ENCODE measurements at regions not wholly inside any gene's neighbourhood (a gene's known extent, or its start where the extent isn't known, plus 50 kb on each side); places are given as distances from the start of the nearest gene placed in this dataset.
A peak's percentile ranks its signal among the peaks of the same experiment; 100 is the strongest.

DNA sequence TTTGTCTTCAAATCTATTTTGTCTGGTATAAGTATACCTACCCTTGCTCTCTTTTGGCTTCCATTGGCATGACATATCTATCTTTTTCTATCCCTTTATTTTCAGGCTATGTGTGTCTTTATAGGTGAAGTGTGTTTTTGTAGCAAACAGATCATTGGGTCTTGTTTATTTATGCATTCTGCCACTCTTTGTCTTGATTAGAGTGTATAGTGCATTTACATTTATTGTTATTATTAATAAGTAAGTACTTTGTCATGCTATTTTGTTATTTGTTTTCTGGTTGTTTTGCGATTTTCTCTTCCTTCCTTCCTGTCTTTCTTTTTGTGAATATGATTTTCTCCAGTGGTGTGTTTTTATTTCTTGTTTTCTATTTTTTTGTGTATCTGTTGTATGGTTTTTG is 188.6 kb downstream of the GLUD2 start:
- no TSS peak for BruUV-seq (replicated peaks)
- FAIRE-seq, result no peak

DNA sequence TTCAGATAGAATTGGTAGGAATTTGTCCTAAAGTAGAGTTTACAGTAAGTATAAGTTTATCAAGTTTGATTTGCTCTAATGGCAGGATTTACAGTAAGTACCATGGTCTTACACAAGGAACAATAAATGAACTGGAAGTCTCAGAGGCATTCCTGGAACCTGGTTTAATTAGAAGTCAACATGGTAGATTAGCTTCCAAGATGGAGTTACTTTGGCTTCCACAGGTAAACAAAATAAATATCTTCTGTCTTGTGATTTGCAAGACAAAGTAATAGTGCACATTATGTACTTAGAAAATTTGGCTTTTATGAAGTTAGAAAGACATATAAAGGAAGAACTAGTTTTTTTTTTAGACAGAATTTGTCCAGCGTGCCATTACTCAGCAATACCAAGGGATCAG is 190.7 kb downstream of the GLUD2 start:
- peaks cover 47% of the 10 kb centered on the region for H3K79me2 ChIP-seq (ENCODE audit: control insufficient read depth, insufficient read depth, low read length)
- ATAC-seq, result no peak
- intact Hi-C loops (cut with micrococcal nuclease), result no loop called here
- TF ChIP-seq PTRF (tag; IDR thresholded peaks at IDR 0.05) (peak; percentile 77), ZNF668 (CRISPR knock-in tag; IDR thresholded peaks at IDR 0.05) (peak; percentile 76; the same call in 1 of the 2 replicates), NR4A1 (CRISPR knock-in tag; IDR thresholded peaks at IDR 0.05) (no peak), NR4A1 (tag; IDR thresholded peaks at IDR 0.05) (0 out of 2 replicates have a peak, but pooled peaks have one; percentile 65), ZNF592 (IDR thresholded peaks at IDR 0.05) (peak; percentile 88), SMAD3 (CRISPR knock-in tag; conservative IDR thresholded peaks at IDR 0.05) (no peak), KLF13 (tag; IDR thresholded peaks at IDR 0.05; ENCODE audit: borderline replicate concordance, low read depth) (no peak)

More for the DNA sequence above, 188.6 kb downstream of the GLUD2 start:
- H3K9ac ChIP-seq (ENCODE audit: insufficient read depth in 1 of 2, low read depth in 2 of 2, low read length in 2 of 2), result no peak overlapping the region
- H4K20me1 ChIP-seq (replicated peaks; ENCODE audit: control insufficient read depth, insufficient read depth, low read length), result peaks cover 7% of the 10 kb centered on the region; the same call in 1 of the 2 replicates
- DNase-seq (ENCODE audit: extremely low read depth in 1 of 4, low spot score in 3 of 4) (no peak), ATAC-seq (no peak)
- no peak overlapping the region for H3K4me2 ChIP-seq (ENCODE audit: insufficient read depth, low read length)
- CTCF ChIA-PET (ENCODE audit: low intra/inter-chr PET ratio), result no interaction called here
- peaks cover 0 to 8% of the 10 kb centered on the region in 2 experiments; a peak in 3 of 5 replicates for H3K4me1 ChIP-seq (replicated peaks in 1 of 2; ENCODE audit: control insufficient read depth in 2 of 2, insufficient read depth in 2 of 2, low read length in 2 of 2)
- no peaks in the 10 kb centered on the region for H3K36me3 ChIP-seq (ENCODE audit: control insufficient read depth, insufficient read depth, low read length)
- POLR2A ChIA-PET, result no interaction called here
- H3K27ac ChIP-seq (ENCODE audit: extremely low read depth, low read depth, low read length), result no peak overlapping the region
- intact Hi-C loops (cut with micrococcal nuclease), result no loop called here
- H2AFZ ChIP-seq (ENCODE audit: low read depth, low read length), result no peak overlapping the region
- no peaks in the 10 kb centered on the region for H3K9me1 ChIP-seq (ENCODE audit: control insufficient read depth, insufficient read depth, low read length)
- H3K27me3 ChIP-seq (ENCODE audit: control insufficient read depth in 2 of 2, insufficient read depth in 2 of 2, low read length in 2 of 2), result no peaks in the 10 kb centered on the region
- 29% methylated on average over 1 of the region's 1 CpG for WGBS (ENCODE audit: insufficient coverage, low coverage, missing lambda C conversion rate)
- TF ChIP-seq ZNF507 (tag; conservative IDR thresholded peaks at IDR 0.05), result peak; percentile 98
- TF ChIP-seq, protein P1, sequence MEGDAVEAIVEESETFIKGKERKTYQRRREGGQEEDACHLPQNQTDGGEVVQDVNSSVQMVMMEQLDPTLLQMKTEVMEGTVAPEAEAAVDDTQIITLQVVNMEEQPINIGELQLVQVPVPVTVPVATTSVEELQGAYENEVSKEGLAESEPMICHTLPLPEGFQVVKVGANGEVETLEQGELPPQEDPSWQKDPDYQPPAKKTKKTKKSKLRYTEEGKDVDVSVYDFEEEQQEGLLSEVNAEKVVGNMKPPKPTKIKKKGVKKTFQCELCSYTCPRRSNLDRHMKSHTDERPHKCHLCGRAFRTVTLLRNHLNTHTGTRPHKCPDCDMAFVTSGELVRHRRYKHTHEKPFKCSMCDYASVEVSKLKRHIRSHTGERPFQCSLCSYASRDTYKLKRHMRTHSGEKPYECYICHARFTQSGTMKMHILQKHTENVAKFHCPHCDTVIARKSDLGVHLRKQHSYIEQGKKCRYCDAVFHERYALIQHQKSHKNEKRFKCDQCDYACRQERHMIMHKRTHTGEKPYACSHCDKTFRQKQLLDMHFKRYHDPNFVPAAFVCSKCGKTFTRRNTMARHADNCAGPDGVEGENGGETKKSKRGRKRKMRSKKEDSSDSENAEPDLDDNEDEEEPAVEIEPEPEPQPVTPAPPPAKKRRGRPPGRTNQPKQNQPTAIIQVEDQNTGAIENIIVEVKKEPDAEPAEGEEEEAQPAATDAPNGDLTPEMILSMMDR (IDR thresholded peaks at IDR 0.05 in 2 of 3, conservative IDR thresholded peaks at IDR 0.05 in 1 of 3; ENCODE audit: insufficient read depth in 2 of 3, low read depth in 1 of 3, low read length in 3 of 3), result no peak
- TF ChIP-seq ZNF354B (CRISPR knock-in tag; IDR thresholded peaks at IDR 0.05), result peak; percentile 74
- in situ Hi-C loops (cut with MboI), result no loop called here
- no peaks in the 10 kb centered on the region for H3K9me3 ChIP-seq (replicated peaks; ENCODE audit: control insufficient read depth, insufficient read depth, low read depth, low read length)
- no peak overlapping the region for H3K4me3 ChIP-seq
- peaks cover 61% of the 10 kb centered on the region for H3K79me2 ChIP-seq (ENCODE audit: control insufficient read depth, insufficient read depth, low read length)

More for the DNA sequence above, 190.7 kb downstream of the GLUD2 start:
- H3K9me1 ChIP-seq (ENCODE audit: control insufficient read depth, insufficient read depth, low read length), result no peaks in the 10 kb centered on the region
- DNase-seq (ENCODE audit: extremely low read depth in 1 of 4, low spot score in 3 of 4), result no peak
- no peak overlapping the region for H3K27ac ChIP-seq (ENCODE audit: extremely low read depth, low read depth, low read length)
- no peaks in the 10 kb centered on the region for H3K27me3 ChIP-seq (ENCODE audit: control insufficient read depth in 2 of 2, insufficient read depth in 2 of 2, low read length in 2 of 2)
- no peak overlapping the region for H3K9ac ChIP-seq (ENCODE audit: insufficient read depth in 1 of 2, low read depth in 2 of 2, low read length in 2 of 2)
- POLR2A ChIA-PET, result no interaction called here
- H4K20me1 ChIP-seq (replicated peaks; ENCODE audit: control insufficient read depth, insufficient read depth, low read length), result 0 out of 2 replicates have a peak, but pooled peaks cover 1% of the 10 kb centered on the region
- in situ Hi-C loops (cut with MboI), result no loop called here
- no TSS peak for BruUV-seq (replicated peaks)
- H2AFZ ChIP-seq (ENCODE audit: low read depth, low read length), result no peak overlapping the region
- H3K4me2 ChIP-seq (ENCODE audit: insufficient read depth, low read length), result no peak overlapping the region
- H3K4me1 ChIP-seq (replicated peaks in 1 of 2; ENCODE audit: control insufficient read depth in 2 of 2, insufficient read depth in 2 of 2, low read length in 2 of 2), result no peaks in the 10 kb centered on the region; a peak in 1 of 5 replicates
- H3K9me3 ChIP-seq (replicated peaks; ENCODE audit: control insufficient read depth, insufficient read depth, low read depth, low read length), result no peaks in the 10 kb centered on the region
- H3K36me3 ChIP-seq (ENCODE audit: control insufficient read depth, insufficient read depth, low read length), result no peaks in the 10 kb centered on the region
- H3K4me3 ChIP-seq, result no peak overlapping the region
- CTCF ChIA-PET (ENCODE audit: low intra/inter-chr PET ratio), result no interaction called here
- FAIRE-seq, result no peak
- 69% methylated on average over 1 of the region's 1 CpG for WGBS (ENCODE audit: insufficient coverage, low coverage, missing lambda C conversion rate)

Measured in K562 (cell line).